Muscle layer of colon (tissue), 2 donors: ENCODE measurements at regions not wholly inside any gene's neighbourhood (a gene's known extent, or its start where the extent isn't known, plus 50 kb on each side); places are given as distances from the start of the nearest gene placed in this dataset.
"Not testable (repeated sequence)": the region's sequence is repeated elsewhere in the genome, so short reads cannot be mapped to it uniquely, and the experiment has no call there.

Experiments used
- H3K27ac ChIP-seq: one replicate; pipeline ENCODE4 v1.7.0; 2013; ENCODE audit warnings: low read depth, mild to moderate bottlenecking, low read length, moderate library complexity
- H3K27me3 ChIP-seq, 2 donors: one replicate each; pipeline ENCODE4 v1.7.0; 2013; ENCODE audit warnings: low read length in 2 of 2, mild to moderate bottlenecking in 2 of 2; ENCODE audit not compliant: insufficient read depth in 2 of 2, control insufficient read depth in 1 of 2
- H3K36me3 ChIP-seq: one replicate; pipeline ENCODE4 v1.7.0; 2013; ENCODE audit warnings: mild to moderate bottlenecking, low read length; ENCODE audit not compliant: insufficient read depth
- H3K4me1 ChIP-seq: one replicate; pipeline ENCODE4 v1.7.0; 2013; ENCODE audit warnings: mild to moderate bottlenecking, low read length; ENCODE audit not compliant: insufficient read depth
- H3K4me3 ChIP-seq, 2 donors: one replicate each; pipeline ENCODE4 v1.7.0; 2013; ENCODE audit warnings: low read length in 2 of 2, low read depth in 1 of 2, mild to moderate bottlenecking in 1 of 2, moderate library complexity in 1 of 2
- H3K9ac ChIP-seq: one replicate; pipeline ENCODE4 v1.7.0; 2013; ENCODE audit warnings: low read length
- H3K9me3 ChIP-seq: one replicate; pipeline ENCODE4 v1.7.0; 2013; ENCODE audit warnings: mild to moderate bottlenecking, low read length
- donor health status: abdominal sarcoma.
- donor health status: Adenocarcinoma of cecum.

DNA sequence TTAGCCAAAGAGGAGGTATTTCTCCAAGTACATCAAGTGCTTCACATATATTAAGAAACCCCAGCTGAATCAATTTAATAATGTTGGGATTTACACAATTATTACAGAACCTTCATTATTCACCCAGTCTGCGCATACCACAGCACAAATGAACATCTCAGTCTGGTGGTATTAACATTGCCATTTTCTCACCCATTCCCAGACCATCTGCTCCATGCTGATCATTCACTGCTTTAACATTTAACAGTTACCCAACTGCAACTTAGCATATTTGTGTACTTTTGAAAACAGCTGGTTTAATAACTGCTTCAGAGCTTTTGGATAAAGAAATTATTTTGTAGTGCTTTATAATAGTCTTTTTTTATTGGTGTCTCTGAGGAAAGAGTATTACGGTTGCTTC lies 1072.1 kb downstream of the NXPH1 start:
- H3K4me3 ChIP-seq: no peak overlapping the region
- no peaks in the 10 kb centered on the region for H3K36me3 ChIP-seq
- H3K9ac ChIP-seq: no peak overlapping the region
- no peak overlapping the region for H3K27ac ChIP-seq
- H3K9me3 ChIP-seq: no peaks in the 10 kb centered on the region
- H3K27me3 ChIP-seq: no peaks in the 10 kb centered on the region
- no peaks in the 10 kb centered on the region for H3K4me1 ChIP-seq

DNA sequence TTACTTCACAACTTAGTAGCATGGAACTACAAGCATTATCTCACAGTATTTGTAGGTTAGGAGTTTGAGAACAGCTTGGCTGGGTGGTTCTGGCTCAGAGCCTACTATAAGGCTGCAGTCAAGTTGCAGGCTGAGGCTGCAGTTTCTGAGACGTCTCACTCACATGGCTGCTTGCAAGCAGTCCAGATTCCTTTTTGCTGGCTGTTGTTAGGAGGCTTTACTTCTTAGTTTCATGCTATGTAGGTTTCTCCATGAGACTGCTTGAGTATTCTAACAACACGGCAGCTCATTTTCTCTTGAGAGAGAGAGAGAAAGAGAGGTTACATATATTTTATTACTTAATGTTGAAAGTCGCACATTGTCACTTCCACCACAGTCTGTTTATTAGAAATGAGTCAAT lies 1073.9 kb downstream of the NXPH1 start:
- Histone ChIP-seq H3K27ac (no peak overlapping the region), H3K9me3 (no peaks in the 10 kb centered on the region), H3K27me3 (no peaks in the 10 kb centered on the region), H3K4me3 (no peak overlapping the region), H3K4me1 (no peaks in the 10 kb centered on the region), H3K36me3 (no peaks in the 10 kb centered on the region), H3K9ac (no peak overlapping the region)

DNA sequence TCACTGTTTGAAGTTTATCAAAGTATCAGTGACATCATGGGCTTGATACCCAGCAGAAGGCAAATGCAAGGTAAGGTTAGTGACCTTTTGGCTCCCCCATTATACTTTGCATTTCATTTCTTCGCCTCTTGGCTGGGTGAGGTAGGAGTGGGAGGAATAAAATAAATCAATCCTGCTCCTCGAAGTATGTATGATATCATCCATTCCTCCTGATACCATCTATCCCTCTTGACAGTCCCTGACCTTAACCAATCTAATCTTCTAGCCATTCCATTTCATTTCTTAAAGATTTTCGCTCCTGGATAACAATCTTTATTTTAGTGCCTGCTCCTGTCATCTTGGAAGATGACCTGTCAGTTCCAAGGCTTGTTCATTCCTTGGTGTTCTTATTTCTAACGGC lies 1083.3 kb downstream of the NXPH1 start:
- Histone ChIP-seq H3K9me3 (no peaks in the 10 kb centered on the region), H3K4me1 (no peaks in the 10 kb centered on the region), H3K4me3 (no peak overlapping the region), H3K9ac (no peak overlapping the region), H3K27me3 (no peaks in the 10 kb centered on the region), H3K36me3 (no peaks in the 10 kb centered on the region), H3K27ac (no peak overlapping the region)

DNA sequence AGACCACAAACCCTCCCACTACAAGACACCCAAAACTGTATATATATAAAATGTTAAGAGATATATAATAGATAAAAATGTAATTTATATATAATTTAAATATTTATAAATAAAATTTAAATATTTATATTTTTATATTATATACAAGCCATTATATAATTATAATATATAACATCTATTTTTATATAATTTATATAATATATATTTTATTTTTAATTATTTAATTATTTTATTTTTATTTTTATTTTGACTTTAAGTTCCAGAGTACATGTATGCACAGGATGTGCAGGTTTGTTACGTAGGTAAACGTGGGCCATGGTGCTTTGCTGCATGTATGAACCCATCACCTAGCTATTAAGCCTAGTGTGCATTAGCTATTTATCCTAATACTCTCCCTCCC lies 1090.2 kb downstream of the NXPH1 start:
- H3K36me3 ChIP-seq: no peaks in the 10 kb centered on the region
- no peaks in the 10 kb centered on the region for H3K4me1 ChIP-seq
- H3K4me3 ChIP-seq: no peak overlapping the region
- H3K27me3 ChIP-seq: no peaks in the 10 kb centered on the region
- no peaks in the 10 kb centered on the region for H3K9me3 ChIP-seq
- no peak overlapping the region for H3K27ac ChIP-seq
- no peak overlapping the region for H3K9ac ChIP-seq

DNA sequence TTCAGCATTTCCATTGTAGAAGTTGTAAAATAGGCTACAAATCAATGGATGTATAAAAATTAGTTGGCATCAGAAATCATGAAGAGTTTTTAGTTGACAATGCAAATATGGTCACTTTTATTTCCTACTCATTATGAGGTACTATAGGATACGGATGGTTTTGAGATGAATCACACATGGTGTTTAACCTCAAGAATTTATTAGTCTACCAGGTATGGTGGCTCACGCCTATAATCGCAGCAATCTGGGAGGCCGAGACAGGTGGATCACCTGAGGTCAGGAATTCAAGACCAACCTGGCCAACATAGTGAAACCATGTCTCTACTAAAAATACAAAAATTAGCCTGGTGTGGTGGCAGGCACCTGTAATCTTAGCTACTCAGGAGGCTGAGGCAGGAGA lies 1119.0 kb downstream of the NXPH1 start:
- not testable (repeated sequence) for H3K36me3 ChIP-seq, H3K27ac ChIP-seq, H3K9me3 ChIP-seq, H3K27me3 ChIP-seq, H3K4me3 ChIP-seq, H3K9ac ChIP-seq, H3K4me1 ChIP-seq

DNA sequence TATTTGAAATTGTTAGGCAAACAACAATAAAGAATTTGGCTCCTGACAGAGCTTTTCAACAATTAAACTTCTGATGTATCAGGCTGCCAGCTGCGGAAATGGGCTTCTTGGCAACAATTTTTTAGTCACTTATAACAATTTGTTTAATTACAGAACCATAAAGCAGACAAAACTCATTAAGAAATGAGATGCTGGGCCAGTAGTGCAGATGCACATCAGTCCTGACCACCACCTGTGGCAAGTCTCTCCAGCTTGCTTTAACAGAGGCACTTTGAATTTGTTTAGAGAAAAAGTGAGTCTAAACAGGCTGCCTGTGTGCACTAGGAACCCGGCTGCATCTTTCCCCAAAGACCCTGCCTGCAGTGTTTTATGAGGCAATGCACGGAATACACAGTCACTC lies 1124.4 kb downstream of the NXPH1 start:
- H3K4me3 ChIP-seq: no peak overlapping the region
- no peaks in the 10 kb centered on the region for H3K36me3 ChIP-seq
- H3K4me1 ChIP-seq: no peaks in the 10 kb centered on the region
- no peak overlapping the region for H3K9ac ChIP-seq
- no peak overlapping the region for H3K27ac ChIP-seq
- H3K9me3 ChIP-seq: no peaks in the 10 kb centered on the region
- no peaks in the 10 kb centered on the region for H3K27me3 ChIP-seq

DNA sequence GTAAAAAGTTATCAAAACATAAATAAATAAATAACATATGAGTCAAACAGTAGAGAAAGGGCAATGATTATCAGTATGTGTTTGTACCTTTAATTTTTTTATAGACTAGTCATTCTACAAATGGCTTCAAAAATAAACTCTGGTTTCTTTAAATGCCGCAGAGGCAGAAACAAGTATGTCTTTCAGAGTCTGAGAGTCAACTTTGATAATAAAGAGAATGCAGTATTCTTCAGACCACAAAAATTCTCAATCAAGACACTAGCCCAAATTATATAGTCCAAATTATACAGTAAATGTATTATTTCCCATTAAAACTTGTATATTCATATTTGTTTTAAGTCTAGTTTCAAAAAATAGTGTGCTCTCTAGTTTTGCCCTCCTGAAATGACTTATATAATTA lies 1142.3 kb downstream of the NXPH1 start:
- H3K9ac ChIP-seq: no peak overlapping the region
- H3K27me3 ChIP-seq: no peaks in the 10 kb centered on the region
- no peak overlapping the region for H3K27ac ChIP-seq
- H3K9me3 ChIP-seq: no peaks in the 10 kb centered on the region
- no peaks in the 10 kb centered on the region for H3K36me3 ChIP-seq
- no peak overlapping the region for H3K4me3 ChIP-seq
- H3K4me1 ChIP-seq: no peaks in the 10 kb centered on the region

DNA sequence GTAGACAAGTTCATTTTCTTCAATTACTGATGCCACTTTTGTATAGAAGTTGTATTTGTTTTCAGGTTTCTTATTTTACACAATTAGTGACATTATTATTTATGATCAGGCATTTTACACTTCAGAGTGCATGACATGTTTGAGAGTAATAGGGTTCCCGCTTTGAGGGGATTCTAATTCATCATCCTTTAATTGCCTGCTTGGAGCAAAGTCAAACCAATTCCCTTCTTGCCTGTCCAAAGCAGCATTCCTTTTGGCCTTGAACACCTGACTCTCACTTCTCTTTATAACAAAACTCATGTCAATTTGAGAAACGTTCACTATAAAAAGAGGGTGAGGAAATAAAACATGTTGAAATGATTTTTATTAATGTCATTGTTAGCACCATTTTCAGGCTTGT lies 1149.4 kb downstream of the NXPH1 start:
- Histone ChIP-seq H3K27ac (no peak overlapping the region), H3K36me3 (no peaks in the 10 kb centered on the region), H3K27me3 (no peaks in the 10 kb centered on the region), H3K4me3 (no peak overlapping the region), H3K9ac (no peak overlapping the region), H3K9me3 (no peaks in the 10 kb centered on the region), H3K4me1 (no peaks in the 10 kb centered on the region)

DNA sequence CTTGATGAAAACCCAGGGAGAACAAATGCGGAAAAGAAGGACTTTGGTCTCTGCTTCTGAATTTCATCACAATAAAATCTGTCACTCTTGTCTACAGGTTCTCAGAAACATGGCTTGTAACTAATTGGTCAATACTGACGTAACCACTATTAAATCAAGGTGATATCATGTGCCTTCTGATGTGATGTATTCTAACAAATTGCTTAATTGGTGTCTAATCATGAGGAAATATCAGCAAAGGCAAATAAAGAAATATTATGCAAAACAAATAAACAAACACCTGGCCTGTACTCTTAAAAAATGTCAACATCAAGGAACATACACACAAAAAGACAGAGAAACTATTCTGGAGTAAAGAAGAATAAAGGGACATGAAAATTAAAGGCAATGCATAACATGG lies 1165.0 kb downstream of the NXPH1 start:
- H3K4me3 ChIP-seq: no peak overlapping the region
- H3K36me3 ChIP-seq: no peaks in the 10 kb centered on the region
- H3K27me3 ChIP-seq: no peaks in the 10 kb centered on the region
- H3K4me1 ChIP-seq: no peaks in the 10 kb centered on the region
- H3K27ac ChIP-seq: no peak overlapping the region
- H3K9ac ChIP-seq: no peak overlapping the region
- no peaks in the 10 kb centered on the region for H3K9me3 ChIP-seq

DNA sequence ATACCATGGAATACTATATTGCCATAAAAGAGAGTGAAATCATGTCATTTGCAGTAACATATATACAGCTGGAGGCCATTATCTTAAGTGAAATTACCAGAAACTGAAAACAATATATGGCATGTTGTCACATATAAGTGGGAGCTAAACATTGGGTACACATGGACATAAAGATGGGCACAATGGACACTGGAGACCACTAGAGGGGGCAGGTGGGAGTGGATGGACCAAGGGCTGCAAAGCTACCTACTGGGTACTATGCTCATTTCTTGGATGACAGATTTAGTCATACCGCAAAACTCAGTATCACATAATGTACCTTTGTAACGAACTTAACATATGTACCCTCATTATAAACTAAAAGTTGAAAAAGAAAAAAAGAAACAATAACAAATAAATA lies 1167.6 kb downstream of the NXPH1 start:
- Histone ChIP-seq H3K36me3 (no peaks in the 10 kb centered on the region), H3K27me3 (no peaks in the 10 kb centered on the region), H3K9ac (no peak overlapping the region), H3K9me3 (no peaks in the 10 kb centered on the region), H3K4me1 (no peaks in the 10 kb centered on the region), H3K27ac (no peak overlapping the region), H3K4me3 (no peak overlapping the region)

DNA sequence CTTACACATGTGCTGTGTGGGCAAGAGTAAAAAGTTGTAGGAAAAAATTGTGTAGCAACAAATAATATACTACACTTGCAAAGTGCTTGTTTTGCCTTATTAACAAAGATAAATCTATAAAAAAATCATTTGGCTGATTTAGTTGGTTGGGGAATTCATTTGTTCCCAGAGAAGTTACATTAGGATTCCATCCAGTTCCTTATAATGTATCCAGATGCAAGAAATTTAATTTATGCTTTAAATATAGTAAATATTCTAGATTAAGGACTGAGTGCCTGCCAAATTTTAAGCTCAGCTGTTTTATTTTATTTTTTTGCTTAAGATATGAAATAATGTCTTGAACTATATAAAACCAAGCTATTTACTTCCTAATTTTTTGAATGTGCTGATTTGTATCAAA lies 1169.9 kb downstream of the NXPH1 start:
- H3K9ac ChIP-seq: no peak overlapping the region
- no peak overlapping the region for H3K4me3 ChIP-seq
- H3K4me1 ChIP-seq: no peaks in the 10 kb centered on the region
- no peaks in the 10 kb centered on the region for H3K9me3 ChIP-seq
- no peak overlapping the region for H3K27ac ChIP-seq
- no peaks in the 10 kb centered on the region for H3K36me3 ChIP-seq
- no peaks in the 10 kb centered on the region for H3K27me3 ChIP-seq

DNA sequence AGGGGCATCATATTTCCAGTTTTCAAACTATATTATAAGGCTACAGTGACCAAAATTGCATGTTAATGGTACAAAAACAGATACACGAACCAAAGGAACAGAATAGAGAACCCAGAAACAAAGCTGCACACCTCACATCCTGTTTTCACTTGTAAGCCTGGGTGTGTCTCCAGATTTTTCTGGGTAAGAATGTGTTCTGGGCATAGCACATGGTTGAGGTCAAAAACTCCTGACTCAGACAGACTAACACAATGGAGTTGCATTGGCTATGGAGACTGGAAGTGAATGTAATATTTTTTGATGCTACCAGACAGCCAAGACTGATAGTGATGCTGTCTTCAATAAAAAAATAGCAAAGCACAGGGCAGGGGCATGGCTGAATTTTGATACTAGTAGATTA lies 1175.2 kb downstream of the NXPH1 start:
- Histone ChIP-seq H3K4me3 (no peak overlapping the region), H3K9me3 (no peaks in the 10 kb centered on the region), H3K9ac (no peak overlapping the region), H3K36me3 (no peaks in the 10 kb centered on the region), H3K4me1 (no peaks in the 10 kb centered on the region), H3K27ac (no peak overlapping the region), H3K27me3 (no peaks in the 10 kb centered on the region)

DNA sequence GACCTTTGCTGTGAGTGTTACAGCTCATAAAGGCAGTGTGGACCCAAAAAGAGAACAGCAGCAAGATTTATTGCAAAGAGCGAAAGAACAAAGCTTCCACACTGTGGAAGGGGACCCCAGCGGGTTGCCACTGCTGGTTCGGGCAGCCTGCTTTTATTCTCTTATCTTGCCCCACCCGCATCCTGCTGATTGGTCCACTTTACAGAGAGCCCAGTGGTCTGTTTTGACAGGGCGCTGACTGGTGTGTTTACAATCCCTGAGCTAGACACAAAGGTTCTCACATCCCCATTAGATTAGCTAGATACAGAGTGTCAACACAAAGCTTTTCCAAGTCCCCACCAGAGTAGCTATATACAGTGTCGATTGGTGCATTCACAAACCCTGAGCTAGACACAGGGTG lies 1187.5 kb downstream of the NXPH1 start:
- H3K4me3 ChIP-seq, H3K9ac ChIP-seq, H3K27ac ChIP-seq, H3K27me3 ChIP-seq, H3K9me3 ChIP-seq, H3K36me3 ChIP-seq, H3K4me1 ChIP-seq: not testable (repeated sequence)
